NB4 (cell line): ENCODE measurements at regions not wholly inside any gene's neighbourhood (a gene's known extent, or its start where the extent isn't known, plus 50 kb on each side); places are given as distances from the start of the nearest gene placed in this dataset.

Source experiments
- CTCF ChIP-seq: IDR thresholded peaks from one replicate; pipeline ENCODE4 v1.5.1; 2012; ENCODE audit warnings: low read depth, low read length
- POLR2A ChIP-seq: IDR thresholded peaks from 2 replicates; pipeline ENCODE4 v1.6.1; 2011; ENCODE audit warnings: mild to moderate bottlenecking; ENCODE audit not compliant: insufficient read length; ENCODE audit errors: extremely low read depth

GRCh38 chr13:58921129-58921528, 1242.6 kb downstream of the DIAPH3 start:
- no peak for TF ChIP-seq CTCF
- no peak for TF ChIP-seq POLR2A
